Fibroblast of skin of left biceps (primary cell): ENCODE measurements at regions not wholly inside any gene's neighbourhood (a gene's known extent, or its start where the extent isn't known, plus 50 kb on each side); places are given as distances from the start of the nearest gene placed in this dataset.
A peak's percentile ranks its signal among the peaks of the same experiment; 100 is the strongest.
"Not testable (repeated sequence)": the region's sequence is repeated elsewhere in the genome, so short reads cannot be mapped to it uniquely, and the experiment has no call there.

ENCODE experiments used
- DNase-seq, 2 experiments: peaks; one replicate each; pipeline ENCODE4 v3.0.0-alpha.2; 2013; ENCODE audit warnings: low read depth in 2 of 2

DNA sequence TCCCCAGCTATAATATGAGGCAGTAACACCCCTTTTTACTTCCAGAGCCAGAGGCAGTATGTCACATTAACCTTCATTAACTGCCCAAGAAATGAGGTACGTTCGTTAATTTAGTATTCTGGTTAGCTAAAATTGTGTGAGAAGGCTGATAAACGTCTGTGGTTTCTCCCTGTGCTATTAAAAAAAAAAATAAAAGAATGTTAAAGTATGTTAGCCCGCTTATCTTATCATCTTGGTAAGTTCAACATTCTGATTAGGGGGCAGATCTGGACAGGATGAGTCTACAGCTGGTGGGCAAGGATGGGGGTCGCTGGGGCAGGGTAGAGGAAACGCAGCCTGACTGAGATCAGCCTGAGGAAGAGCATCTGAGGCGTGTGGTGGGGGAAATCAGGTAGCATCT lies 154.0 kb downstream of the PRL start:
- no peak for DNase-seq

GRCh38 chr6:22145376-22145775 lies 151.5 kb downstream of the PRL start:
- no peak for DNase-seq

DNA sequence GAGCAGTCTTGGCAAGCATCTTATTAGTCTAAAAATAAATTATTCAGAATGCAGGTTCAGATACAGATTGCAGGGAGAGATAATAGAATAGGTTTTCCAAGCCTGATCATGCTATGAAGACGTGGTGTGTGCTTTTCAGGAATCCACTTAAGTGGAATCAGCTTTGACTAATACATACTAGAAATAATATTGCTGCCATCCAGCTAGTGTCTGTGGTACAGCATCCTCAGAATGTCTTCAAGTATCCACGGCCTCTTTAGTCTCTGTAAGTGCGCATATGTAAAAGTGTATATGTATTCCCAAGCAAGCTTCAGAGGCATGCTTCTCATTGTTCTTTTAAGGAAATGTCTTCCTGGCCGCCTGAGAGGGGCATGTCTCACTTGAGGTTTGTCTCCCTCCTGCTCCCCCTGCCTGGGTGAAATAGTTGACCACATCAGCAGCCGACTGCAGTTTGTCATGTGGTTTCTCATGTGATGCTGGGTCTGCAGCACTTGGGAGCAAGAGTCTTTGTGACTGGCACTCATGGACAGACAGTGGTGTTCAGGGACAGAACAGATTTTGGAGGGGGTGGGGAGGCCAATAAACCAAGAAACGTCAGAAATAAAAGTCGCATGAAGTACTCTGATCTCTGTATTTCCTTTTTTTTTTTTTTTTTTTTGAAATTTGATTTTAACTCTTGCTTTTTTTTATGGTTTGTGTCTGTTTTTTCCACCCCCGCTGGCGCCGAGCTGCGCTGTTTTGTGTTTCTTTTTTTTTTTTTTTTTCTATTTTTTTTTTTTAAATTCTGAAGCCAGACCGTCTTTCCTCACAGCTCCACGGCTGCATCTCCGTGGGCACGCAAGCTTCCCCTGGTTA lies 150.8 kb downstream of the PRL start:
- DNase-seq = peak; percentile 67 to 71

DNA sequence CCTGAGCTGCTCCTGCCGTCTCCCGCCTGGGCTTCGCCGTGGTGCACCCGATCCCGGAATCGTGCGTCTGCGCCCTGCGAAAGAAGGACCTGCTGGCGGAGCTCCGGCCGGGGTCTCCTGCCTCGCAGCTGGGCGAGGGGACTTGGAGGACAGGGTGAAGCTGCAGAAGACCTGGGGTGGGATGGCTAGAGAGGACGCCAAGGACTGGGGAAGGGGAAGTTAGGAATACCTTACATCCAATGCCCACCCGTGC lies 150.2 kb downstream of the PRL start:
- no peak for DNase-seq

DNA sequence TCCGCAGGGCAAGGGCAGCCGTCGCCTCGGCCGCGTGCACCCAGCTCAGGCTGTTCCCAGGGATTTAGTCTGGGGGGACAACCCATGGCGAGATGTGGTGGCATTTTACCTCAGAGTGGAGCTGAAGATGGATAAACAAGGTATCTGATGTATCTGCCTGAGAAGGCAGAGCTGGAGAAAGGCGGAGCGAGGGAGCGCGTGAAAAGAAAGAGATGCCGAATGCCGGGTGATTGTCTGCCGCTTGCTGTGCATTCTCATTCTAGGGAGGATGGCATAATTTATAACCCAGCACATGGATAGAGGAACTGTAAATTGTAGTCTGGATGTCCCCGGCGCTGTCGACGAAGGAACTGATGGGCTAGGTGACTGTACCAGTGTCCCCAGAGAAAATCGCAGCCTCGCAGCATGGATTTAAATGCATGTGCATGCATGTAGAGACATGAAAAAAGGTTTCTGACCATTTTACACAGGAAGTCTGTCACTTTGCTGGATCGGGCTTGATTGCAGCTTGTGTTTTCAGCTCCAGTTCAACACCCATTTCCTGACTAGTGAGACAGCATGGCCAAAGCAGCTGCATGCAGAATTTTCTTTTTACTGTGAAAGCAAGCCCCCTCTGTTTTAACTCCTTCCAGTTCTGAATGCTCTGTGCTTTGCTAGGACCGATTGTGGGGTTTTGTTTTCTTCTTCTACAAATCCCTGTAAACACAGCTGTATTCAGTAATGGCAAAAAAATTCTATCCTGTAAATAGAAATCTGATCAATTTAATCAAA lies 149.7 kb downstream of the PRL start:
- DNase-seq = no peak

- DNase-seq = peak; percentile 54 to 56
These were observed 148.7 kb downstream of the PRL start for GRCh38 chr6:22147921-22148776.

- DNase-seq = no peak
These were observed 147.7 kb downstream of the PRL start for GRCh38 chr6:22149096-22149495.

DNA sequence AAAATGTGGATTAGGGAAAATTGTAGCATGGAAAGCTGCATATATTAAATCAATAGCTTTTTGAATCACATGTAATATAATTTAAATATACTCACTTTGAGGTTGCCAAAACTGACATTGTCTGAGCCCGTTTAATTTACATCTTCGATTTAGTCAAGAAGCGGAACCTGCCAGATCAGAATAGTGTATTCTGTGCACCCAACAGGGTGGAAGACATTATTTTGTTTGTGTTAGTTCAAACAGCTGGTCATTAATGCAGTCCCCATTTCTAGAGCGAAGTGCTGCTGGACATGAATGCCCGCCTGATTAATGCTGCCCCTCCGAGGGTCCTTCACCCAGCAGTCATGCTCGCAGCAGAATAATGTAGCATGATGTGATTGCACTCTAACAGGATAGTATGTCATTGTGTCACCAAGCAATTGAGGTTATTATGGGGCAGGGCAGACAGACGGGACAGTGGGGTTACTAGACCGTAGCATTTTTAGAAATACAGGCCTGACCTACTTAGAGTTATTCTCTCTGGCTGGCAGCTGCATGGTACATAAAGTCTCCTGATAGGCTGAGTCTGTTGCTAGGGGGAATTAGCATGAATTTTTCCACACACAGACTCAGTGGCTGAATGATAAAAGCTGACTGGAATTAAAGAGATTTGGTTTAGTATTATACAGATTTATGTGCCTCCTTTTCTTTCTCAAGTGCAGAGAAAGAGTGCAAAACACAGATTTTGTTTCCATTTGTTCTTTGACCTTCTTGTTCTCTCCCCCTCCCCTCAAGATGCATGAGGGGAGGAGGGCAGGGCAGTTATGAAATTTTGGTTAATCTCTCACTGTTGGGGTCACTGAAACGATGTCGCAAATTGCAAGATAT lies 147.1 kb downstream of the PRL start:
- no peak for DNase-seq

DNA sequence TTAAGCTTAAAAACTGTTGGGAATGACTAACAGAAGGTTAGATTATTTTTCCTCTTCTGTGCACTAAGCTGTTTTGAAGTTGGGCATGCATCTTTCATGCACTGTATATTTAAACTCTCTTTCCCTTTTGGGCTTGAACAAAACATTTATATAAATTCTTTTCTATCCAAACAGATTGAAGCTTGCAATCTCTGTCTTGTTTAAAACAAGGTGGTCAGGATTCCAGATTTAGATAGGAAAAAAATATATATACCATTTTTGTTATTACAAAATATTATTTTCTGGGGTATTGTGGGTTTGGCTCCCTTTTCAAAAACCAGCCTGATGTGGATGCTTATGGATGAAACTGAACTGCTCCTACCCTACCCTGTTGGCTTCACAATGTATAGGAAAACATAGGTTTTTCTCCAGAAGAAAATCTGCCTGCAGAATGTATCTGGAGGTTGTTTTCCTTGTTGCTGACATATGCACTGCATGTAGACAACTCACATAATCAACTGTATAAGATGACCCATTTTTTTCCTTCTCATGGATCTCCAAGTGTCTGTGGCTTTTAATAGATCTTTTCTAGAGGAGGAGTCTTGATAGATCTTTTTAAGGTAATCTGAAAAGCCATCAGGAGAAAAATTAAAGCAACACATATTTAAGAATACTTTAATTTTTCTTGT lies 146.3 kb downstream of the PRL start:
- no peak for DNase-seq

DNA sequence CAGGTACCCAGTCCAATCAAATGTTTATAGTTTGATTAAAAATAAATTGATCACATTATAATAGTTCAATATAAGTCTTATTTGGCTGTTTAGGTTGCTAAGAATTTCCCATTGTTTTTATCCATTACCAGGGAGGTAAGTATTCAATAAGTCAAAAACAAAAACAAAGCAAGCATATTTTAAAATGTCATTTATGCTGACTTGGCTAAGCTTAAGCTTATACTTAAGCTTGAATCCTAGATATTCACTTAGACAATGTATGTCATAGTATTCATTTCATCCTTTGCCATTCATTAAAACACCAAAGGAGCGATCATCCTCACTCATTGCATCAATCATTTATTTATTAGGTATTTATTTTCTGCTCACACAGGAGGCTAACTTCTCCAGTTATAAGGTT lies 144.9 kb downstream of the PRL start:
- DNase-seq = no peak

- no peak for DNase-seq
These were observed 144.0 kb downstream of the PRL start for GRCh38 chr6:22152841-22153240.

DNA sequence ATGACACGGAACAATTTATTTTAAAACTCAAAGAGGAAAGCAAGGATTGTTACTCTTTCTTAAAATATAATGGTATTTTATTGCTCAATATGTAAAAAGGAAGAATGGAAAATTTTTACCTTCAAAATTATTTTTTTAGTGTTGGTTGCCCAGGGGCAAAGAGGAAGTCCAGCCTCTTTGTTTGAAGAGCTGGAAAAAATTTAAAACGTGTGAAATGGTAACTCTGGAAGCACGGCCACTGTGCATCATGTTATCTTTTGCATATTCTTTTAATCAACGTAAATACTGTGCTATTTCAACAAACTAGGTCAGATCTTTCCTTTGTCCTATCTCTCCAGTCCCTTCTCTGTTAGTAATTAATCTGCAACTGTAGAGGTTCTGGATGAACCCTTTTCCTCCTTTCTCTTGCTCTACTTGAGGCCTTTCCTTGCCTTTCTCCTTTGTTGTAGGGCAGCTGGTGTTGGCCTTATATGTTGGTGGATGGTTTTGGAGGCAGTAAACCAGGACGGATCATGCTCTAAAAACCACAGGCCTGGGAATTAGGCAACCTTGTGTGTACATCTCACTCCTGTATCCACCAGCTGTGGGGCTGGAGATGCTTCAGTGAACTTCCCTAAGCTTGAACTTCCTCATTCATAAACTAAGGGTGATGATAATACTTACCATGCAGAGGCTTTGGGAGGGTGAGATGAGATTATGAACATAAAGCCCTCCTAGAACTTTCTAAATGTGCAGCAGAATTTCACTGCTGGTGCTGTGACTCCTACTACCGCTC lies 143.3 kb downstream of the PRL start:
- DNase-seq = no peak

- no peak for DNase-seq
These were observed 141.3 kb downstream of the PRL start for GRCh38 chr6:22155551-22155950.

DNA sequence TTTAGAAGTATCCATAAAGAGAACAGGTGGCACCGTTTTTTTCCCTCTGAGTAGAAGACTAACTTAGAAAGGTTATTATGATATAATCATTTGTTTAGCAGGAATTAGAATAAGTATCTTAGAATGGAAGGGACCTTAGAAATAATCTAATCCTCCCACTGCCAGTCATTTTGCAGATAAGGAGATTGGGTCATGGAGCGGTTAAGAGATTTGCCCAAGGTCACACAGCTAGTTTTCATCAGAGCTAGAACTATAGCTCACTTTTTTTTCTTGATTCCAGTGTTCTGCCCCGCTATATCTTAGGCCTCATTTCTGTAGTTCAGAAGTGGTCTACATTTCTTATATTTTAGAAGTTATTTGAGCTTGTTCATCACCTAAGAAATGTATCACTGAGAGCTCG lies 139.6 kb downstream of the PRL start:
- no peak for DNase-seq

GRCh38 chr6:22164236-22164635 lies 132.6 kb downstream of the PRL start:
- no peak for DNase-seq

DNA sequence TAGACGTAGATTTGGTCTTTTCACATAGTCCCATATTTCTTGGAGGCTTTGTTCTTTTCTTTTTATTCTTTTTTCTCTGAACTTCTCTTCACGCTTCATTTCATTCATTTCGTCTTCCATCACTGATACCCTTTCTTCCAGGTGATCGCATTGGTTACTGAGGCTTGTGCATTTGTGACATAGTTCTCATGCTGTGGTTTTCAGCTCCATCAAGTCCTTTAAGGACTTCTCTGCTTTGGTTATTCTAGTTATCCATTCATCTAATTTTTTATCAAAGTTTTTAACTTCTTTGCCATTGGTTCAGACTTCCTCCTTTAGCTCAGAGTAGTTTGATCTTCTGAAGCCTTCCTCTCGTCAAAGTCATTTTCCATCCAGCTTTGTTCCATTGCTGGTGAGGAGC lies 125.8 kb downstream of the PRL start:
- not testable (repeated sequence) for DNase-seq

- DNase-seq = not testable (repeated sequence)
These were observed 125.0 kb downstream of the PRL start for GRCh38 chr6:22171885-22172284.

DNA sequence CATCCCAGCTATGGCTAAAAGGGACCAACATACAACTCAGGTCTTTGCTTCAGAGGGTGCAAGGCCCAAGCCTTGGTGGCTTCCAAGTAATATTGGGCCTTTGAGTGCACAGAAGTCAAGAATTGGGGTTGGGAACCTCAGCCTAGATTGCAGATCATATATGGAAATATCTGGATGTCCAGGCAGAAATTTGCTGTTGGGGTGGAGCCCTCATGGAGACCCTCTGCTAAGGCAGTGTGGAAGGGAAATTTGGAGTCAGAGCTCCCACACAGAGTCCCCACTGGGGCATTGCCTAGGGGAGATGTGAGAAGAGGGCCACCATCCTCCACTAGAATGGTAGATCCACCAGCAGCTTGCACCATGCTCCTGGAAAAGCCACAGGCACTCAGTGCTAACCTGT lies 123.5 kb downstream of the PRL start:
- DNase-seq = no peak

GRCh38 chr6:22180250-22180649 lies 116.6 kb downstream of the PRL start:
- DNase-seq = not testable (repeated sequence)

- no peak for DNase-seq
These were observed 112.5 kb downstream of the PRL start for GRCh38 chr6:22184371-22184770.
